Fibroblast of peridontal ligament (primary cell): ENCODE measurements at regions not wholly inside any gene's neighbourhood (a gene's known extent, or its start where the extent isn't known, plus 50 kb on each side); places are given as distances from the start of the nearest gene placed in this dataset.

Experiments
- DNase-seq: peaks from one replicate; pipeline ENCODE4 v3.0.0-alpha.2; 2010; ENCODE audit errors: extremely low read depth

GRCh38 chr15:70328679-70329115 lies 231.0 kb upstream of the TLE3 start:
- no peak for DNase-seq

DNA sequence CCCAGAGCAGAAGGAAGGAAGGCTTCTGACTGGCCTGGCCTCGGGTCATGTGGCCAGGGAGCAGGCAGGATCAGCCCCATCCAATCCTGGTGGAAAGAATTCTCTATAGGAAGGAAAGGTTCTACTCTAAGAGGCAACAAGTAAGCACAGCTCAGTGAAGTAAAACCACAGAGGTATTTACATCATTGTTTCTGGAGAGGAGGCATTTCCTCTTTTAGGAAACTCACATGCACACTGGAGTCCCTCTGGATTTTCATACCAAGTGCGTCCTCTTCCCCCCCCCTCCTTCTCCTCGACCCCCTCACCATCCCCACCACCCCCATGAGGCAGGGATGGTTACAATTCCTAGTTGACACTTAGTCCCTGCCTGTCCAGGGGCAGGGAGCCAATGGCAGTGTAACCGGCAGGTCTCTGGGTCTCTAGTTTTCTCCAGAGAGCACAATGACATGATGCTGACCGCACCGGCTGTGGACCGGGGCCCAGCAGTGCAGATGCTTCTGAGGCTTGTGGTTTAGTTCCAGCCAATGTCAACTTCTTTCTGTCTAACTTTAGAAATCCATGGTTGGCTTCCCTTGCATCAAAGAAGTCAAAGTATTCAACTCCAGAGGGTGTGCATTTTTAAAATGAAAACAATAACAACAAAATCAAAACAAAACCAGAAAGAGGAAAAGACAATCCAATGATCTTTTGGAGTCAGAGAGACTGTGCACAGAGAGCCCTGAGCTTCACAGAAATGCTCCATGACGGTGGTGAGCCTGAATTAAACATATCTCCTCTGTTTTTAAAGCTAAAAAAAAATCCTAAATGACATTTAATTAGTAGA lies 230.3 kb upstream of the TLE3 start:
- DNase-seq: peak; percentile 77

GRCh38 chr15:70327328-70327855 lies 229.7 kb upstream of the TLE3 start:
- no peak for DNase-seq

DNA sequence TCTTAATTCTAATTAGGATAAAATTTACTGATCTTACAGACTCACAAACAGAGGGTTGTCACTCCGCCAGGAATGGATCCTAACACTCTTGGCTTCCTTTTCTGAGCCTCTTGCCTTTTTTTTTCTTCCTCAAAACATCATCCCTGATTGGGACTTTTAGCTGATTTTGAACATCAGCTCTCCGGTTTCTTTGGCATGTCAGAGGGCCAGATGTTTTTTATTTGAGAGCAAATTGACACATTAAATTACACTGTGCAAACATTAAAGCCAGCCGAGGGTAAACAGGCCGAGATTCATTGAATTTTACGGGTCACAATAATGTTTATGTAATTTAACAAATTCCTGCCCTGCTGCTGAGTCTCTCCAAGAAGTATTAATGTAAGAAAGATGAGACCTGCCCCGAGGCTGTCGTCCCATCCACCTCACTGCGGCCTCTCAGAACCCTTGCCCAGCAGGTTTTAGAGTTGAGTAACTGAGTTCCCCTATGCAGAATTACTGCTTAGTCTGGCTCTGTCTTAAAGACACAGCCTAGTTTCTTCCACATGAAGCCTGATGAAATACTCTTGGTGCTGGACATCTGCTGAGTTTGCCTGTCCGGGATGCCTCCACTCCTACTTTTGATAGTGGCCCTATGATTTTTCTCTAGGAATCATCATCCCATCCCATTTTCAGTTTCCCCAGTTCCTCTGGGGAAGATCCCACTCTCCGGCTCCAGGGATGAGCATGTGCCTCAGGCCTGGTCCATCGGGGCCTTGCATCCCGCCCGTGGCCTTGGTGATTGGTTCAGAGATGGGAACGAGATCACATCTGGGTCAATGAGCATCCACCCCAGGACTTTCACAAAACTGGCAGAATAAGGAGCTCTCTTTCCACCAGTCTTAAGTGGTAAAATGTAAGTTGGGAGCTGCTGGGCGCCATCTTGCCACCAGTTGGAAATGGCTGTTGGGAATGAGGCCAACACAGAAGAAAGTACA lies 226.6 kb upstream of the TLE3 start:
- peak; percentile 89 for DNase-seq

DNA sequence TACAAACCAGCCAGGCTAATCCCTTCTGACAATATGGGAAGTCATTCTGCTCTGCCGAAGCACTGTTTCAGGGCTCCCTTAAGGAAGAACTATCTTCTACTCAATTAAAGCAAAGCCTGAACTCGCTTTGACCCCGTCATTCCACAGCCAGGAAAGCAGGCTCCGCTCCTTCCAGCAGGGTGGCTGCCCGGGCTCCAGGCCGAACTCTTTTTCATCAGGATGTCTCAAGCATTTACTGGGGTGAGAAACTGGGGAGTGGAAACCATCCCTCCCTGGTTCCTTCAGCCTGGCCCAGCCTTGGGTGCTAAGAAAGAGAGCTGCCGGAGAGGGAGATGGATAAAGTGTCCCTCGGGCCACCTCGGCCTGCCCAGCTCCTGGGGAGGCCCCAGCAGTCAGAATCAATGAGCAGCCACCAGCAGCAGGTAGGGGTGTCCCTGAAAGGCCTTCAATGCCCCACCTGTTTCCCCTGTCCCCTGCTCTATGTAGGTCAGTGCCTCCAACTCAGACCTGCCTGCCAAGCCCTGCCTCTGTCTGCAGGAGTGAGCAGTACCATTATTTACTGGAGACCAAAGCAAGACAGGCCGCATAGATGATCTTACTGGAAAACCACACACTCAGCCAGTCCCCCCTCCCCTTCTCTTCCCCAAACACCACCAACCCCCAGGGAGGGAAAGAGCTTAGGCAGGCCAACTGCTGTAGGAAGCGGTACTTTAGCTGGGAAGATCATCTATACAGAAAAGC lies 225.6 kb upstream of the TLE3 start:
- peak; percentile 67 for DNase-seq

DNA sequence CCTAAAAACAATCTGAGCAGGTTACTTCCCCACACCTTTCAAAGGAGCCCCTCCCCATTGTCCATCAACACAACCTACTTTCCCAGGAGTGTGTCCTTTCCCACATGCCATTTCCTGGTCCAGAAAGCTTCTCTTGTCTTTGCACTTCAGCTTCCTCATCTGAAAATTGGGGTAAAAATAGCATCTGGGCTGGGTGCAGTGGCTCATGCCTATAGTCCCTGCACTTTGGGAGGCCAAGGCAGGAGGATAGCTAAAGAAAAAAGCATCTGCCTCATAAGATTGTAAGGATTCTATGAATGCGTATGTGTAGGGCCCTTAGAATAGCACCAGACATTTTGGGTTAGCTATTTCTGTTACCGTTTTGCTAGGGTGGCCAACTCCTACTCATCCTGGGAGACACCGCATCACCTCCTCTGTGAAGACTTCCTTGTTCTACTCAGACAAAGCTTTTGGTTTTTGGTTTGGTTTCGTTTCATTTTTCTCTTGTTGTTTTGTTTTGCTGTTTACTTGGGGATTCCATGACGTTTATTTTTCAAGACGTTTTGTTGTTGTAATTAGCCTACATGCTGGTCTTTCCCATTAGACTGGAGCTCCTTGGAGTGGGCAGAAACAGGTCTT lies 224.4 kb upstream of the TLE3 start:
- no peak for DNase-seq

- DNase-seq: no peak
Measured at GRCh38 chr15:70321172-70321819, 223.6 kb upstream of the TLE3 start.

DNA sequence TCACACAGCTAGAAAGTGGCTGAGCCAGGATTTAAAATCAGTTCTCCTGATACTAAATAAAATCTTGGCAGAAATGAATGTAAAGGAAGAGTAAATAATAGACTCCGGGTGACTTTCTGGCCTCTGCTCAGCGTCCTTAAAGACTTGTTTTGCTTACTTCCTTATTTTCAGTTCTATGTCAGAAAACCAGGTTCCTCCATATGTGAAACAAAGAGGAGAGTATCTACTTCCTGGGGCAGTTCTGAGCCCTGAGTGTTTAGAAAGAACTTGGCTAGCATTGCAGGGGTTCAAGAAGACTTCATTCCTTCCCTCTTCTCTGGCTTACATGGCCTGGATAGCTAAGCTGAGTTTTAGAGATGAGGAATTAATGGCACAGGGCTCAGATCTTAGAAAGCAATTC lies 222.8 kb upstream of the TLE3 start:
- DNase-seq: no peak

DNA sequence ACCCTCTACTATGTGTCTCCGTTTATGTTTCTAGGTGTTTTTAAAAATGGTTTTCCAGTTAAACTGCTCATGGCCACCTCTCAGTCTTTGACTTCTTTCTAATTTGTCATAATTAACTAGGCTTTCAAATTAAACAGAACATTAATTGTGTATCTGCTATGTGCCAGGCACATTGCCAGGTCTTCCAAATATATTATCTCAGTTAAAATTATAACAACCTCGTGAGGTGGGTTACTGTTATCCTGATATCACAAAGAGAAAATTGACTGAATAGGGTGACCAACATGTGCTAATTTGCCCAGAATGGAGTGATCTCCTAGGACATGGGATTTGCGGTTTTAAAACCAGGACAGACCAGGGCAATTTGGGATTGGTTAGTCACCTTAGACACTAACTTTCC lies 222.4 kb upstream of the TLE3 start:
- DNase-seq: no peak

GRCh38 chr15:70319466-70319865 lies 221.7 kb upstream of the TLE3 start:
- no peak for DNase-seq

DNA sequence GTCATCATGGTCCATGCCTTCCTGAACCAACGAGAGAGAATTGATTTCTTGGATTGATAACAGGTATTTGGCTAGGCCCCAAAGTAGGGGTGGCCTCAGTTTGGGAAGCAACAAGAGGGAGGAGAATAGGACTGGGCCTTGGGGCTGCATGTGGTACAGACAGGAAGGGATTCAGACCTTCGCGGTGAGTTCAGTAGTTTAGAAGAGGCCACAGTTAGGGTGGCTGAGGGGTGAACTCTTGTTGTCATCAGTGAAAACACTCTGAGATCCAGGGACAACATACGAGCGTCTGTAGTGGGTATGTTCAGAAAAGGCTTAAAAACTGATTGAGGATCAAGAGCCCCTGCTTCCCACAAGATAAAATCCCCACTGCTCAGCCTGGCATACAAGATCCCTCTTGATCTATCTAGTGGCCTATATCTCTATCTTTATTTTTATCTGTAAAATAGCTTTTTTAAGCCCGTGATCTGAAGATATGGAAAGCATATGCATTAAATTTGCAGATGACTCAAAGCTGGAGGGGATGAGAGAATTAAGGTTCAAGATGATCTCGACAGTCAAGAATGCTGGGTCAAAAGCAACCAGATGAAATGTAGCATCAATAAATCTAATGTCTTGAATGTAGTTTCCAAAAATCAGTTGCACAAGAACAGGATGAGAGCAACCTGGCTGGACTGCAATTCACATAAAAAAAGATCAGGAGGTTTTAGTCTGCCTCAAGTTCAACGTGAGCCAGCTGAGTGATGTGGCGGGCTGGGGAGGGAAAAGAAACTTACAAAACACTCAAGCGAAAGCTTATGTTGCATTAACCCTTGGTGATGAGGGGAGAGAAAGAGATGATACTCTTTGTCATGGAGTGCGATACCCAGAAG lies 221.1 kb upstream of the TLE3 start:
- DNase-seq: peak; percentile 76

DNA sequence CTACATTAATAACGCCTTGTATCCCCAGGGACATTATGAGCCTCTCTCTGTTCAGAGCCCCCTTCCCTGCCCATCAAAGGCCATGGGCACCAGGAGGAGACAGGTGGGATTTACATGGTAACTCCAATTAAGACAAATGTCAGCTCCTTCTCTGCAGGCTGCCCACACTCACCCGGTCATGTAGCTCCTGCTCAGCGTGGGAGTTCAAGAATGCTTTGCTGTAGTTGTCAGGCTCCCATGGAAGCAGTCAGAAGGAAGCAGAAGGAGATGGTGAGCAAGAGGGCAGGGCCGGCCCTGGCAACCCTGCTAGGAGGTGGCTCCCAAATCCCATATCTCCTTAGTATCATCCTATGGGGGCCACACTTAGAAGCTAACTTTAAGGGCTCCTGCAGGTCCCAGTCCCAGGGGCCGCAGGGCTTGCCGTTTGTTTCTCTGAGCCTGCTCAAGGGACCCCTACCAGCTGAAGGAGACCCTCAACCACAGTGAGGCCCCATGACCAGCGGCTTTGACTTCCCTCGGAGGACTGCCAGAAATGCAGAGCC lies 218.4 kb upstream of the TLE3 start:
- DNase-seq: no peak

DNA sequence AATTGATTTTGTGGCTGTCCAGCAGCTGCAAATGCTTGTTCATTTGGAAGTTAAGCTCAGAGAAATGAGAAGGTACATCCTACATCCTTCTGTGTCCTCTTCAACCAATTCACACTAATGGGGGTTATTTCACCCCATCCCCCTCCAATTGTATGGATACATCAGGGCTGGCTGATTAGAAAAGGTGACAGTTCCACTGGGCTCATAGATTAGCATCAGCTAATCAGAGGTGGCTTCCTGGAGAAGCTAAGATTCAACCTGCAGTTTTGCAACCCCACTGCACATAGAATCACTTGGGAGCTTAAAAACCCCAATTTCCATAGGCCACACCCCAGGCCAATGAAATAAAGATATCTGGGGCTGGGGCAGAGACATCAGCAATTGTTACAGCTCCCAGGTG lies 217.7 kb upstream of the TLE3 start:
- no peak for DNase-seq

DNA sequence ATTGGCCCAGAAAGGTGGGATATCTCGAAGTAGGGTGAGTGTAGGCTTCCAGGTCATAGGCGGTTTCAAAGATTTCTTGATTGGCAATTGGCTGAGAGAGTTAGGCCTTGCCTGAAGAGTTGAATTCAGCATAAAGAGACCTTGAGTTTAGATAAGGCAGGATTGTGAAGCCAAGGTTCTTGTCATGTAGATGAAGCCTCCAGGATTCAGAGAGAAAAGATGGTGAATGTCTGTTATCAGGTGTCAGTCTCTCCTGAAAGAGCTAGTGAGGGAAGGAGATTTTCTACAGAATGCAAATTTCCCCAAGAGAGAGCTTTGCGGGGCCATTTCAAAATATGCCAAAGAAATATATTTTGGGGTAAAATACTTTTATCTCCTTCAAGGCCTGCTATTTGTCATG lies 217.0 kb upstream of the TLE3 start:
- DNase-seq: no peak

GRCh38 chr15:70314018-70314354 lies 216.3 kb upstream of the TLE3 start:
- DNase-seq: no peak

- DNase-seq: no peak
Measured at GRCh38 chr15:70313099-70314017, 215.6 kb upstream of the TLE3 start.

DNA sequence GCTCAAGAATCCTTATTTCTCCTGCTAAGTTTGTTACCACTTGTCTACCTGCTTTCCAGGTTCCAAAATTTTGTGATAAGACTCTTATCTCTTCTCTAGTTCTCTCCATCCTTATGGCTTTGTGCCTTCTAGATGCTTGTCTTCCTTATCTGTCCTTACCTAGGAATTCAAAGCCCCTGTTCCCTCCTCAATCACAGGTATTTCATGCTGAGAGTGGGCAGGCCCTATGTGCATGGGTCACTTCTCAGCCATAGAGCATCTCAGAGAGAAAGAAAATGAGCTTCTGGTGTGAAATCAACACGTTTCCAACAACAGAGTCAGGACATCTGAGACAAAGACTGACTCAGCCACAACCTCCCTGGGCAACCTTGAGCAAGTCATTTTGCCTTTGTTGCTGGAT lies 214.1 kb upstream of the TLE3 start:
- DNase-seq: no peak

DNA sequence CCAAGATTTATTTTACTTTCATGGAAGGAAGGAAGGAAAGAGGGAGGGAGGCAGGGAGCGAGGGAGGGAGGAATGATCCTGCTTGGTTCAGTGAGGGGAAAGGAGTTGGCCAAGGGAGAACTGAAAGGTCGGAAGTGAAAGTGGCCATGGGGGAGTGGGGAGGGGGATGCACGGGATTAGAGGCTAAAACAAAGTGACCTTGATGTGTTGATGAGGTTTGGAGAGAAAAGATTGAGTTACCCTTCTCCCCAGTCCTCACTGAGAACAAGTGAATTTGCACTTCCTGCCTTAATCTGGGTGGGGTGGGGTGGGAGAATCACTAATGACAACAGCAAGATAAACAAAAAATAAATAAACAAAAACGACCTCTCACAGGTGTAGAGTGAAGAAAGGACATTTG lies 212.0 kb upstream of the TLE3 start:
- DNase-seq: no peak
